Neutrophil (primary cell): ENCODE measurements at regions not wholly inside any gene's neighbourhood (a gene's known extent, or its start where the extent isn't known, plus 50 kb on each side); places are given as distances from the start of the nearest gene placed in this dataset.

Experiments
- H3K27ac ChIP-seq: fragments of 200-600 bp; sonication (generic); 2 replicates; pipeline ENCODE4 v1.5.1; 2016; ENCODE audit warnings: mild to moderate bottlenecking, moderate library complexity
- H3K27me3 ChIP-seq: fragments of 200-600 bp; sonication (generic); 2 replicates; pipeline ENCODE4 v1.6.0; 2016; ENCODE audit warnings: mild to moderate bottlenecking
- H3K36me3 ChIP-seq: fragments of 200-600 bp; sonication (generic); 2 replicates; pipeline ENCODE4 v1.5.1; 2017
- H3K4me1 ChIP-seq, 2 experiments: fragments of 200-600 bp in 1 of 2; sonication (generic) in 1 of 2; 1 replicate in 1 of 2; 2 replicates in 1 of 2; pipeline versions ENCODE4 v1.5.1 to v1.6.1; 2013 to 2016; ENCODE audit warnings: low read depth in 1 of 2, low read length in 1 of 2, mild to moderate bottlenecking in 1 of 2, moderate library complexity in 1 of 2; ENCODE audit not compliant: control insufficient read depth in 1 of 2, insufficient read depth in 1 of 2
- H3K4me3 ChIP-seq, 2 experiments: fragments of 200-600 bp in 1 of 2; sonication (generic) in 1 of 2; 1 replicate in 1 of 2; 2 replicates in 1 of 2; pipeline ENCODE4 v1.5.1; 2013 to 2016; ENCODE audit warnings: low read depth in 1 of 2, low read length in 1 of 2, mild to moderate bottlenecking in 1 of 2, moderate library complexity in 1 of 2
- H3K9me3 ChIP-seq: fragments of 200-600 bp; sonication (generic); 2 replicates; pipeline ENCODE4 v1.5.1; 2016
- CTCF ChIP-seq: fragments of 200-600 bp; sonication (generic); IDR thresholded peaks from 2 replicates; pipeline ENCODE4 v1.5.1; 2016; ENCODE audit warnings: antibody characterized with exemption

DNA sequence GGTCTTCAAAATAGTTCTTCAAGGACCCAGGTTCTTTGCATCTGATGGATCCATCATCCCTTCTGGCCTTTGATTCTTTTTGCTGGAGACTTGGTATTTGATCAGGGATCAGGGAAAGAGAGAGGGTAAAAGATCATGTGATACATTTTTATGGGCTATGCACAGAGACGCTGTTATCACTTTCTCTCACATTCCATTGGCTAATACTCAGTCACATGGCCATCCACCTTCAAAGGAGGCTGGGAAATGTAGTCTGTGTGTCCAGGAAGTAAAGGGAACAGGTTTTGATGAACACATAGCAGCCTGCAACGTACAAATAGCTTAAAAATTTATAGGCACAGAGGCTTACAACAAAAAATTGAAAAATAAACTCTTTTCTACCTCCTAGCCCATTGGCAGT, 629.6 kb upstream of the FANCL start:
- H3K9me3 ChIP-seq = no peaks in the 10 kb centered on the region
- H3K4me3 ChIP-seq = no peak overlapping the region
- H3K4me1 ChIP-seq = no peaks in the 10 kb centered on the region
- no peak for TF ChIP-seq CTCF
- no peak overlapping the region for H3K27ac ChIP-seq
- no peaks in the 10 kb centered on the region for H3K27me3 ChIP-seq
- H3K36me3 ChIP-seq = no peaks in the 10 kb centered on the region

DNA sequence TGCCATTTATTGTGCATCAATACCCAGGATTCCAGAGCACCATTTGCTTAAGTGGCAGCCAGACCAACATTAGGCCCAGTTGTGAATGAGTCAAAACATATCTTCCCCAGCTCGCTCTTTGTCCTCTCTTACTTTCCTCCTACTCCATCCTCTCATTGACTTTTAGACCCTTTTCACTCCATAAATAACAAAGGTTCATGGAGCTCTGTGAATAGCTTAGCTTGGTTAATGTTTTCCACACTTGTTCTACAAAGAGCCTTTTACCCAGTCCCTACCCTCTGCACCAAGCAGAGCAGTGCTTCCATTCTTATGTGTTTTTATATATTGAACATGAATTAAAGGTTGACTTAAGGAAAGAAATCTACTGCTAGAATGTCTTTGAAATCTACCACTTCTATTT, 625.8 kb upstream of the FANCL start:
- Histone ChIP-seq H3K9me3 (no peaks in the 10 kb centered on the region), H3K4me1 (no peaks in the 10 kb centered on the region), H3K27ac (no peak overlapping the region), H3K36me3 (no peaks in the 10 kb centered on the region), H3K4me3 (no peak overlapping the region), H3K27me3 (no peaks in the 10 kb centered on the region)
- no peak for TF ChIP-seq CTCF

DNA sequence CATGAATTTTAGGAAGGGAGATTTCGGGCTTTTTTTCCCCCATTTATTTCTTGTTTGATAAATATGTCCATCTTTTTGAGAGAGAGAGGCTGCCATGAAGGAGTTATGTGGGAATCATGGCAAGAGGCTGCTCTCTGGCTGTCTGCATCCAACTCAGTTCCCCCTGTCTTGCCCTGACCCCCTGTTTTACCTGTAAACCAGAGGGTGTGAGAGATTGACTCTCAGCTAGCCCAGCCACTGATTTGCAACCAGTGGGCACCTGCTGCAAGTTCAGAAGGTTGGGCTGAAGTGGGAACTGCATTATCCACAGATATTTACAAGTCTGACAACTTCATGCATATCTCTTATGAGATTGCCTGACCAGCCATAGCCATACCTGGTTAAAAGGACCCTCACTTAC, 625.4 kb upstream of the FANCL start:
- Histone ChIP-seq H3K4me3 (no peak overlapping the region), H3K4me1 (no peaks in the 10 kb centered on the region), H3K36me3 (no peaks in the 10 kb centered on the region), H3K9me3 (no peaks in the 10 kb centered on the region), H3K27me3 (no peaks in the 10 kb centered on the region), H3K27ac (no peak overlapping the region)
- no peak for TF ChIP-seq CTCF

- H3K27ac ChIP-seq = no peak overlapping the region
- no peaks in the 10 kb centered on the region for H3K4me1 ChIP-seq
- H3K36me3 ChIP-seq = no peaks in the 10 kb centered on the region
- no peak overlapping the region for H3K4me3 ChIP-seq
- no peaks in the 10 kb centered on the region for H3K9me3 ChIP-seq
- H3K27me3 ChIP-seq = no peaks in the 10 kb centered on the region
- no peak for TF ChIP-seq CTCF
These were observed 624.9 kb upstream of the FANCL start for GRCh38 chr2:58866040-58866439.

DNA sequence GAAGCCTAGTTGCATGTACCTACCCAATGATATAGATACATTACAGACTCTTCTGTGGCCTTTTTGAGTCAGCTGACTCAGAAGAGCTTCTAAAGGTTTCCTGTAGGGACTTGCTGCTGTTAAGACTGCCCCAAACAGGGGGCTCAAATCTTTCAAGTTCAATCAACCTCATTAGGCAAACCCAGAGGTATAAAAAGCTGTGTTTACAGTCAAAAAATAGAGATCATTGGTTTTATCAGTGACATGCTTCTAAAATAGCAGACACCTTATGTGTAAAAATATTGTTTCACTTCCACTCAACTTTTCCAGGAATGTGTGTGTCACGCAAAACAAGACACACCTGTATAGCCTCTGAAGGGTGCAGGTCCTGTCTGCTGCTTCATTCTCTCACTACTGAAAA, 624.3 kb upstream of the FANCL start:
- no peaks in the 10 kb centered on the region for H3K9me3 ChIP-seq
- H3K4me1 ChIP-seq = no peaks in the 10 kb centered on the region
- no peaks in the 10 kb centered on the region for H3K36me3 ChIP-seq
- no peak overlapping the region for H3K4me3 ChIP-seq
- TF ChIP-seq CTCF = no peak
- no peaks in the 10 kb centered on the region for H3K27me3 ChIP-seq
- no peak overlapping the region for H3K27ac ChIP-seq

GRCh38 chr2:58862244-58862643, 621.1 kb upstream of the FANCL start:
- no peaks in the 10 kb centered on the region for H3K9me3 ChIP-seq
- H3K4me3 ChIP-seq = no peak overlapping the region
- H3K27ac ChIP-seq = no peak overlapping the region
- no peak for TF ChIP-seq CTCF
- no peaks in the 10 kb centered on the region for H3K27me3 ChIP-seq
- H3K36me3 ChIP-seq = no peaks in the 10 kb centered on the region
- no peaks in the 10 kb centered on the region for H3K4me1 ChIP-seq
